GM21576 (cell line): ENCODE measurements at regions not wholly inside any gene's neighbourhood (a gene's known extent, or its start where the extent isn't known, plus 50 kb on each side); places are given as distances from the start of the nearest gene placed in this dataset.
"Not testable (repeated sequence)": the region's sequence is repeated elsewhere in the genome, so short reads cannot be mapped to it uniquely, and the experiment has no call there.

Experiments
- ATAC-seq: cut with Tn5 transposase; IDR thresholded peaks from one replicate; pipeline ENCODE4 v1.9.1; 2021; ENCODE audit warnings: mild to moderate bottlenecking, moderate library complexity; ENCODE audit not compliant: unreplicated experiment

GRCh38 chr5:121426153-121426552, 425.5 kb upstream of the FTMT start:
- no peak for ATAC-seq

GRCh38 chr5:121429761-121430160, 421.9 kb upstream of the FTMT start:
- no peak for ATAC-seq

- no peak for ATAC-seq
These were observed 421.1 kb upstream of the FTMT start for GRCh38 chr5:121430538-121430937.

GRCh38 chr5:121445511-121445910, 406.2 kb upstream of the FTMT start:
- ATAC-seq: no peak

GRCh38 chr5:121462441-121462840, 389.2 kb upstream of the FTMT start:
- no peak for ATAC-seq

- ATAC-seq: not testable (repeated sequence)
These were observed 380.5 kb upstream of the FTMT start for GRCh38 chr5:121471222-121471621.

GRCh38 chr5:121478636-121479035, 373.0 kb upstream of the FTMT start:
- no peak for ATAC-seq

- no peak for ATAC-seq
These were observed 372.3 kb upstream of the FTMT start for GRCh38 chr5:121479337-121479736.

- ATAC-seq: no peak
These were observed 366.4 kb upstream of the FTMT start for GRCh38 chr5:121485281-121485680.

GRCh38 chr5:121485999-121486398, 365.7 kb upstream of the FTMT start:
- ATAC-seq: not testable (repeated sequence)

- ATAC-seq: no peak
These were observed 361.7 kb upstream of the FTMT start for GRCh38 chr5:121489972-121490371.

- ATAC-seq: no peak
These were observed 354.5 kb upstream of the FTMT start for GRCh38 chr5:121497176-121497575.

- ATAC-seq: no peak
These were observed 351.4 kb upstream of the FTMT start for GRCh38 chr5:121500310-121500709.

GRCh38 chr5:121503111-121503840, 348.4 kb upstream of the FTMT start:
- no peak for ATAC-seq

GRCh38 chr5:121516997-121517396, 334.7 kb upstream of the FTMT start:
- ATAC-seq: no peak

- no peak for ATAC-seq
These were observed 326.0 kb upstream of the FTMT start for GRCh38 chr5:121525706-121526105.

- ATAC-seq: no peak
These were observed 324.8 kb upstream of the FTMT start for GRCh38 chr5:121526908-121527307.

- no peak for ATAC-seq
These were observed 317.9 kb upstream of the FTMT start for GRCh38 chr5:121533814-121534213.

GRCh38 chr5:121550989-121551388, 300.7 kb upstream of the FTMT start:
- no peak for ATAC-seq

- ATAC-seq: no peak
These were observed 291.9 kb upstream of the FTMT start for GRCh38 chr5:121559832-121560231.

- ATAC-seq: no peak
These were observed 279.6 kb upstream of the FTMT start for GRCh38 chr5:121572061-121572460.

GRCh38 chr5:121573721-121574382, 277.8 kb upstream of the FTMT start:
- no peak for ATAC-seq

- no peak for ATAC-seq
These were observed 270.1 kb upstream of the FTMT start for GRCh38 chr5:121581588-121581987.
